ENCODE measurements at regions not wholly inside any gene's neighbourhood (a gene's known extent, or its start where the extent isn't known, plus 50 kb on each side); places are given as distances from the start of the nearest gene placed in this dataset.
"Not testable (repeated sequence)": the region's sequence is repeated elsewhere in the genome, so short reads cannot be mapped to it uniquely, and the experiment has no call there.

- no peak for TF ChIP-seq CTCF (IDR thresholded peaks at IDR 0.05; ENCODE audit: insufficient read depth, missing control alignments)
- DNase-seq (ENCODE audit: insufficient read length, low spot score) (no peak), FAIRE-seq (no peak)
Observed at GRCh38 chr2:153420394-153420793, 58.2 kb downstream of the RPRM start.

DNA sequence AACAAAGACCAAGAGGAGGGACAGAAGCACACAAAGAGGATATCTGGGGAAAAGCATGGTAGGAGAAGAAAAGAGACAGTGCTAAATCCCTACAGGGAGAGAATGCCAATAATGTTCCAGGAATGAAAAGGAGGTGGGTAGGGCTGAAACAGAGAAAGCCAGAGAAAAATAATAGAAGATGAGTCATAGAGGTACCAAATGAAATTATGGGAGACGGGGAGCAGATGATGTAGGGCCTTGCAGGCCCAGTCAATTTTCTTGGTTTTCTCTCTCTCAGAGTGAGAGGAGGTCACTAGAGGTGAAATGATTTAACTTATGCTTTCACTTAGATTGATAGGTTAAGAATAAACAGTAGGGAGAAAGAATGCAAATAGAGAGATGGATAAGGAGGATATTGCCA lies 61.5 kb downstream of the RPRM start:
- no peak for TF ChIP-seq CTCF (IDR thresholded peaks at IDR 0.05; ENCODE audit: insufficient read depth, missing control alignments)
- FAIRE-seq (no peak), DNase-seq (ENCODE audit: insufficient read length, low spot score) (no peak)

GRCh38 chr2:153416071-153416470 lies 62.5 kb downstream of the RPRM start:
- no peak for DNase-seq (ENCODE audit: insufficient read length, low spot score)
- TF ChIP-seq CTCF (IDR thresholded peaks at IDR 0.05; ENCODE audit: insufficient read depth, missing control alignments): no peak
- no peak for FAIRE-seq

DNA sequence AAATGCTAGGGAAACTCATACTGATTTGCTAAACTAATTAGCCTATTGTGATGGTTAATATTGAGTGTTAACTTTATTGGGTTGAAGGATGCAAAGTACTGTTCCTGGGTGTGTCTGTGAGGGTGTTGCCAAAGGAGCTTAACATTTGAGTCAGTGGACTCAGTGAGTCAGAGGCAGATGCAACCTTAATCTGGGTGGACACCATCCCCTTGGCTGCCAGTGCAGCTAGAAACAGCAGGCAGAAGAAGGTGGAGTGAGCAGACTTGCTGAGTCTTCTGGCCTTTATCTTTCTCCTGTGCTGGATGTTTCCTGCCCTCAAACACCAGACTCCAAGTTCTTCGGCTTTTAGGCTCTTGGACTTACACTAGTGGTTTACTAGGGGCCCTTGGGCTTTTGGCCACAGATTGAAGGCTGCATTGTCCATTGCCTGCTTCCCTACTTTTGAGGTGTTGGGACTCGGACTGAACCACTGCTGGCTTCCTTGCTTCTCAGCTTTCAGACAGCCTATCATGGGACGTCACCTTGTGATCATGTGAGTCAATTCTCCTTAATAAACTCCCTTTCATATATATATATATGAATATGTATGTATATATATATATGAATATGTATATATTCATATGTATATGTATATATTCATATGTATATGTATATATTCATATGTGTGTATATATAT lies 69.7 kb downstream of the RPRM start:
- TF ChIP-seq CTCF (IDR thresholded peaks at IDR 0.05; ENCODE audit: insufficient read depth, missing control alignments): no peak
- DNase-seq (ENCODE audit: insufficient read length, low spot score): no peak
- no peak for FAIRE-seq

DNA sequence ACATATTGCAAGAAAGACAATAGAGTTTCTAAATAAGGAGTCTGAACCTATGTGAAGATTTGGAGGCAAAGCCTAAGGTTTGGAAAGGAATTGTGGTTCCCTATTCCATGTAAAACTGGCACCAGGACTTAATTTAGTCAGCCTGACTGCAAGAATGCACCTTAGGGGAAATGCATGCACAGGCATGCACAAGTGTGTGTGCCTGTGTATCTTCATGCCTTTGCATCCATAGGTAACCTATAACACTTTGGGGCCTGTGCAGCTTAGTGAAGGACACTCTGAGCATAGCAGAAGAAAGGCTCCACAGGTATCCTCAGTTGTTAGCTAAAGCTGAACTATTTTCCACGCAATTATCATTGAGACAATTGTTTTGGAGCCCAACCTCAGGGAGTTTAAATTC lies 73.4 kb downstream of the RPRM start:
- FAIRE-seq (no peak), DNase-seq (ENCODE audit: insufficient read length, low spot score) (no peak)
- no peak for TF ChIP-seq CTCF (IDR thresholded peaks at IDR 0.05; ENCODE audit: insufficient read depth, missing control alignments)

GRCh38 chr2:153404792-153405191 lies 73.8 kb downstream of the RPRM start:
- no peak for DNase-seq (ENCODE audit: insufficient read length, low spot score)
- TF ChIP-seq CTCF (IDR thresholded peaks at IDR 0.05; ENCODE audit: insufficient read depth, missing control alignments): no peak
- FAIRE-seq: no peak

- FAIRE-seq: no peak
- no peak for DNase-seq (ENCODE audit: insufficient read length, low spot score)
- no peak for TF ChIP-seq CTCF (IDR thresholded peaks at IDR 0.05; ENCODE audit: insufficient read depth, missing control alignments)
Observed at GRCh38 chr2:153403940-153404339, 74.6 kb downstream of the RPRM start.

DNA sequence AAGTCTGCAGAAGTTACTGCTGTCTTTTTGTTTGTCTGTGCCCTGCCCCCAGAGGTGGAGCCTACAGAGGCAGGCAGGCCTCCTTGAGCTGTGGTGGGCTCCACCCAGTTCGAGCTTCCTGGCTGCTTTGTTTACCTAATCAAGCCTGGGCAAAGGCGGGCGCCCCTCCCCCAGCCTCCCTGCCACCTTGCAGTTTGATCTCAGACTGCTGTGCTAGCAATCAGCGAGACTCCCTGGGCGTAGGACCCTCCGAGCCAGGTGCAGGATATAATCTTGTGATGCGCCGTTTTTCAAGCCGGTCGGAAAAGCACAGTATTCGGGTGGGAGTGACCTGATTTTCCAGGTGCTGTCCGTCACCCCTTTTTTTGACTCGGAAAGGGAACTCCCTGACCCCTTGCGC lies 75.2 kb downstream of the RPRM start:
- not testable (repeated sequence) for FAIRE-seq; DNase-seq (ENCODE audit: insufficient read length, low spot score)
